ENCODE measurements at regions not wholly inside any gene's neighbourhood (a gene's known extent, or its start where the extent isn't known, plus 50 kb on each side); places are given as distances from the start of the nearest gene placed in this dataset.

- DNase-seq (ENCODE audit: low spot score): no peak
Measured at GRCh38 chr20:48300529-48300928, 515.2 kb upstream of the SULF2 start.

DNA sequence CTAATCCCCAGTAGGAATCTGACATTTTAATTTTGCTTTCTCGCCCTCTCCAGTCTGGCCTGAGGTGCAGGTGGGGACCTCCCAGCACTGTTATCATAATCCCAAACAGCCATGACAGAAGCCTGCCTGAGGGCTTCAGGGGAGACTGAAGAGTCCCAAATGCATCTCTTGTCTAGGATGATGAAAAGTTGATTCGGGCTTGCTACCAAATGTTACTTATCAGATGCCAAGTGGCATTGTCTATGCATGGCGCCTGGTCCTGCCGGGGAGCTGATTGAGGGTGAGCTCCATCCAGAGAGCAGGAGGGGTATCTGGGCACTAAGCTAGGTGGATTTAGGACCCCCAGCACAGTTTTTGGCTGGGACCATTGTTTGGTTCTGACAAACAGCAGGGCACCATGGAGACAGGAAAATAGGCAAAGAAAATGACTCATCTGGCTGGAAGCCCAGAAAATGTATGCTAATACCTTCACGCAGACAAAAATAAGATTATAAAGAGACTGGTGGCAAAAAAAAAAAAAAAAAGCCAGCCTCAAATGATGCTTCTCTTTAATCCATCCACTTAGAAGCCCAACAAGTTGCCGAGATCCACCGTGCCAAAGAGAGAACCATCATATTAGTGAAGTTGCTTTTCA, 513.7 kb upstream of the SULF2 start:
- DNase-seq (ENCODE audit: low spot score): no peak

GRCh38 chr20:48298433-48298832, 513.2 kb upstream of the SULF2 start:
- no peak for DNase-seq (ENCODE audit: low spot score)

- no peak for DNase-seq (ENCODE audit: low spot score)
Measured at GRCh38 chr20:48295966-48296421, 510.7 kb upstream of the SULF2 start.

GRCh38 chr20:48295445-48295903, 510.2 kb upstream of the SULF2 start:
- no peak for DNase-seq (ENCODE audit: low spot score)

DNA sequence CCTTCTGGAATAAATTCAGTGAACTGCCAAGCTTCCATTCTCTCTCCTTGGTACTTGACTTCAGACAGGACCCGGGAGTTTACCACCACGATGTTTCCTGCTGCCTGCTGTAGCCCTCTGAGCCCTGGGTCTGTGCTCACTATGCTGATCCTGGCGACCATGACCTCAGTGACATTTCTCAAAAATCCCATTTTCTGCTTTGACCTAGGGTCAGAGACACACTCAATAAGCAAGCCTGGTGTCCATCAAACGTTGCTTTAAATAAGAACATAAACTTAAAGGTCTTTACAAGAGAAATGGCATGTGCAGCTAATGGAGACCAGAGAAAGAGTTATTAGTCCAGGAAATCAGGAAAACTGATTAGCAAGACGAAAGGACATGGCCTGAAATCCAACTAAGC, 509.7 kb upstream of the SULF2 start:
- no peak for DNase-seq (ENCODE audit: low spot score)

DNA sequence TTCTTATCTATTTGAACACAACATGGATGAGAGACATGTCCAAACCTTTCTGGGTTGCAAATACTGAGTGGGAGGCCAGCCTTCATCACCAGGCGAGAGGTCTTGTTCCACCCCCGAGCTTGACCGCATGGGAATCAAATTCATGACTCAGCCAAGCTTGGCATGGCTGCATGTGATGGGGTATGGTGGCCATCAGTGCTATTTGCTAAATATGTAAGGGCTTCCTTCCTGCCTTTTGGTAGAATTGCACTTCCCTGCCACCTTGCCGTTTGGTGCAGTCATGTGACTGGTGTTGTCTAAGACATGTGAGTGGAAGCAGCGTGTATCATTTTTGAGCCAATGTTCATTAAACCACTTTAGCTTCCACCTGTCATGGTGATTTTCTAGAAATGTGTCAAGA, 508.9 kb upstream of the SULF2 start:
- no peak for DNase-seq (ENCODE audit: low spot score)

DNA sequence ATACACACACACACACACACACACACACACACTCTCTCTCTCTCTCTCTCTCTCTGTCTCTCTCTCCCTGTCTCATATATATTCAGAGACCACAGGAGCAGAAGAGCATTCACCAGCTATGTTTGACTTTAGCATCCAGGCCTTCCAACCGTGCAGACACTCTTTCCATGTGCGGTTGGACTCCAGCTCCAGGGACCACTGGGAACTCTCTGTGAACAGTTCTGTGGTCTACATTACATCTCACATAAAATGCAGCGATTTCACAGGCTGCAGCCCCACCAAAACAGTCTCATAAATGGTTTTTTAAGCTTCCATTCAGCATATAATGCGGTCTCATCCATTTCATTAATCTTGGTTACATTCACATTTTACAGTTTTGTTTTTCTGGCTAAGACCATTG, 508.4 kb upstream of the SULF2 start:
- DNase-seq (ENCODE audit: low spot score): no peak

DNA sequence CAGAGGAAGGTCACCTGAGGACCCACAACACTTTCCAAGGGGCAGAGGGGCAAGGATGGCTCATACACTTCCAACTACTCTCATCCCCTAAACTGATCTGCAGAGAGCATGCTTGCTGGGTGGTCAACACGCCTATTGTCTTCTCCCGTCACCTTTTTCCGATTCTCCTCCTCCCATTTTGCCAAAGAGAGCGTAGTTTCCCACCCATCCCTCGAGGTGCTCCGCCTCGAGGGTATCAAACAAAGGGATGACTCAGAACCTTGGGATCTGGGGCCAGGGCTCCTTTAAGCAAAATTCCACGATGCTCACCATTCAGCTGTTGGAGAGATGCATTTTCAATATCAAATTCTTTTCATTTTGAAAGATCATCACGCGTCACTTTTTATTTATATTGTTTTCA, 507.5 kb upstream of the SULF2 start:
- no peak for DNase-seq (ENCODE audit: low spot score)

GRCh38 chr20:48291896-48292295, 506.6 kb upstream of the SULF2 start:
- no peak for DNase-seq (ENCODE audit: low spot score)

DNA sequence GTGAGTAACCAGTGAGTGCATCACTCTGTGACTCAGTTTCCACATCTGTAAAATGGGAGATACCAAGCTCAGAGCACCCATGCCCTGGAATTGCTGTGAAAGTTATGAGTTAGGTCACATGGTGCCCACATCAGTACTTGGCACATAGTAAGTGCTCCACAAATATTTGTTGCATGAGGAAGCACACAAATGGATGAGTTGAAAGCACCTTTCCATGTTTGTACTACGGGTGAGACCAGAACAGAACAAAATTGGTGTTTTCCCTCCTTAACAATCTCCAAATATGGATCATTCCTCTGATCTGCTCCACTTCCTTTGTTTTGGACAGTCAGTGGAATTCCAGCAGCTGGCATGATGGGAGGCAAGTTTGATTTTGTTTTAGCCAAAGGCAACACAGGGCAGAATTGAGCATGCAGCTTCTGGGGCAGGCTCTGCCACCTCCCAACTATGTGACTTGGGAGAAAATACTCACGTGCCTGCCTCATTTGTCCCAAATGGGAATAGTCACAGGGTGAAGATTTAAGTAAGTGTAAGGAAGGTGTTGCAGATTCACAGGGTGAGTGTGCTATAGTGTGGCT, 503.7 kb upstream of the SULF2 start:
- DNase-seq (ENCODE audit: low spot score): no peak

DNA sequence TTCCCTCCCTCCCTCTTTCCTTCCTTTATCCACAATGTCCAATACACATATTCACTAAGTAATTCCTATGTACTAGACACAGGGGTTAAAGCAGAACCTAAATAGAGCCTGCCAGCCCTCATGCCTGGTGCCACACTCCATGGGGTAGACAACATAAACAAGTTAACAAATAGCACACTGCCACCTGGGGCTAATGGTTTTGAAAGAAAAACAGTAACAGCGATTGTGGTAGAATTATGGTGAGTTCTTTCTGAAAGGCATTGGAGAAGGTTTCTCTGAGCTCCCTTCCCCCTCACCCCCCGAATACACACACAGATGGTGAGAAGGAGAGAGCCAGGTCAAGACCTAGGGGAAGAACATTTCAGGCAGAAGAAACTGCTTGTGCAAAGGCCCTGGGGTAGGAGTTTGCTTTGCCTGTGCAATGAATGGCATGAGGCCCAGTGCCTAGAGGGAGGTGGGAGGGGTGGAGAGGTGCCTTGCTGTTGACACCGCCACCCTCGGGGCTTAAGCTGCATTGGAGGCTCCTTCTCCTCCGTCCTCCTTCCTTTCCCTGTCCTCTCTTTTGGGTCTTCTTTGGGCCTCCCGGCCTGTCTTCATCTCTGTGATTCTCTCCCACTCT, 502.4 kb upstream of the SULF2 start:
- no peak for DNase-seq (ENCODE audit: low spot score)

DNA sequence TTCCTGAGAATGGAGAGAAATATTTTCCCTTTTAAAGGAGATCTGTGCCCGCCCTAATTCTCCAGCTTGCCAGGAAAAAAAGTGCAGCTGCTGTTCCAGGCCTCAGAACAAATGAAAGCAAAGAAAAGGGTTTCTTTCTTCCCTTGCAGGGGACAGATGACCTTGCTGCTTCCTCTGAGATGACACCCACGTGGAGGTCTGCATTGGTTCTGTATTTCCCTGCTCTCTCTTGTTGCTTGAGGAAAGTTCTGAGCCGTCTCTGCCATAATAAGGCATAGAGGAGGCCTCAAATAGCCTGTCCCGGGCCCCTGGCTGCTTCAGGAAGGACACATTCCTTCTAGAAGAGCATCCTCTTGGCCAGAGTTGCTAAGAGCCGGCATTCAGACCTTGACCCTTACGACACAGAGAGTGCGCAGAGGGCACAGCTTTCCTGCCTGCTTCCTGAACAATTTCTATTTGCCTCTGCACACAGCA, 501.8 kb upstream of the SULF2 start:
- DNase-seq (ENCODE audit: low spot score): no peak

DNA sequence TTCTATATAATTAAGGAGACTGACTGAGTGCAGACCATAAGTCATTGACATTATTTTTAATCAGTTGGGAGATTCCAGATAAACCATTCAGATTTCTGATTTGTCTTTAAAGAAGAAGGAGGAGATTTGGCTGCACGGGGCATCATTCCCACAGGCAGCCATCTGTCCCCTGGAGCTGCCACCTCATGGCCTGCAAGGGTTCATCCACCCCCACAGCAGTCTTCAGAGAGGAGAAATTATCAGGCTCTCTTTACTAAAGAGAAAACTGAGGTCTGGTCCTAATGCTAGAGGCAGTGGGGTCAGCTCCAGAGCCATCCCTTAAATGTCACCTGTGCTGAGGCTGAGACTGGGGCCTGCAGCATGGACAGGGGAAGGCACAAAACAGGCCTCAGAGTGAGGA, 501.3 kb upstream of the SULF2 start:
- DNase-seq (ENCODE audit: low spot score): no peak

DNA sequence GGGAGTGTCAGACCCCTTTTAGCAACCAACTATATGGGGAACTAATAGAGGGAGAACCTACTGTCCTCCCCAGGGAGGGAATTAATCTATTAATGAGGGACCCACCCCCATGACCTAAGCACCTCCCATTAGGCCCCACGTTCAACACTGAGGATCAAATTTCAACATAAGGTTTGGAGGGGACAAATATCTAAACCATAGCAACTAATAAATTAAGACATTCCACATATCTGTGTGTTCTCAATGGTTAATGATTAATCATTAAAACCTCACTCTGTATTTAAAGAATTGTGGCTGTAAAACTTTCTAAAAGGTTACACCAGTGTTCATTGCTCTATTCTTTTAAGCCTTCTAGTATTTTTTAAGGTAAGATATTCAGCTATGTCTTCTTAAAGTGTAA, 500.4 kb upstream of the SULF2 start:
- no peak for DNase-seq (ENCODE audit: low spot score)

- no peak for DNase-seq (ENCODE audit: low spot score)
Measured at GRCh38 chr20:48284837-48285236, 499.6 kb upstream of the SULF2 start.

DNA sequence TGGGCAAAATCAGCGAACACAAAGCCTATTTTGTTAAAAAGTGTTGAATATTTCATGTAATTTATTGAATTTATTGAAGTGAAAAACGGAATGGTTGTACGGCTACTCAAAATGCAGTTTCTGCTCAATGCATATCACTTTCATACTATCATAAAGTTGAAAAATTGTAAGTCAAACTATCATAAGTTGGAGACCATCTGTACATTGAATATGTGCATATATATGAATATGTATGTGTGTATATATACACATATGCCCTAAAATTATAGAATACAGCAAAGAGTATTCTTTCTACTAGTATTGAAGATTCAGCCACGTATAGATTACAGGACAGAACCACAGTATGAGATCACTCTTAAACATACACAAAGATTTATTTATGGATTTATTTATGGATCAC, 499.0 kb upstream of the SULF2 start:
- DNase-seq (ENCODE audit: low spot score): no peak

GRCh38 chr20:48283470-48284110, 498.3 kb upstream of the SULF2 start:
- DNase-seq (ENCODE audit: low spot score): no peak

DNA sequence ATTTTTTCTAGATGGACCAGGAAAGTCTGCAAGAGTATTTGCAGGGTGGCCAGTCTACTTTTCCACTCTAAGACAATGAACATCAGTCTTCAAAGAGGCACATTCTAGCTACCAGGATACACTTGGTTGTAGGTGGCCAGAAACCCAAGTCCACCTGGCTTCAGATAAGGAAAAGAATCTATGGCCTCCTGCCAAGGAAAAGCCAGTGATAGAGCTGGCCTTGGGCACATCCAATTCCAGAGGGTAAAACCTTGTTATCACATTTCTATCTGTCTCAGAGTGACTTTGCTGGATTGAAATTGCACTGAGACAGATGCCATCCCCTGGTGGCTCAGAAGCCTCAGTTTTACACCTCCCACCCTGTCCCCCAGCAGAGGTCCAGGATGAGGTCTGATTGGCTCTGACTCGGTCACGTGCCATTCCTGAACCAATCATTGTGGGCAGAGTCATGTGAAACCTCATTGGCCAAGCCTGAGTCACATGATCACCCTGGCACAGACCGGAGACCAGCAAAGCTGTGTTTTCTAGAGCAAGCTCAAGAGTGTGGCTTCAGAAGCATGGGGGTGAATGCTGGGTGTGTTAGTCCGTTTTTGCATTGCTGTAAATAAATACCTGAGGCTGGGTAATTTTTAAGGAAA, 497.4 kb upstream of the SULF2 start:
- peak; percentile 93 for DNase-seq (ENCODE audit: low spot score)

DNA sequence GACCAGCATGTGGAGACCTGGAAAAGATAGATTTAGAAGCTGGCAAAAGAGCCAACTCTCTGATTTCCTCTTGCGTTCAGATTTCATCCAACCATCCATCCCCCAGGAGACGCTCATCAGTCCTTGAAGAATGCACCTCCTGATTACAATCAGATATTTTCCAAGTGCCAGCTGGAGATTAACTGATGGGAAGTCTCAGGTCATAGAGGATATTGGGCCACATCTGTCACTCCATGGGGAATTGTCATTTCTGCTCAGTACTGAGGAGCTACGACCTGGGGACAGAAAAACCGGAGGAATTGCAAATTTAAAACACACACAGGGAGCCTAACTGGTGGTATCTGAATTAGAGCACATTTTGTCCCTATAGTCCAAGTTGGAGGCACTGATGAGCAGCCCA, 496.2 kb upstream of the SULF2 start:
- DNase-seq (ENCODE audit: low spot score): no peak

GRCh38 chr20:48278961-48279481, 493.7 kb upstream of the SULF2 start:
- no peak for DNase-seq (ENCODE audit: low spot score)

DNA sequence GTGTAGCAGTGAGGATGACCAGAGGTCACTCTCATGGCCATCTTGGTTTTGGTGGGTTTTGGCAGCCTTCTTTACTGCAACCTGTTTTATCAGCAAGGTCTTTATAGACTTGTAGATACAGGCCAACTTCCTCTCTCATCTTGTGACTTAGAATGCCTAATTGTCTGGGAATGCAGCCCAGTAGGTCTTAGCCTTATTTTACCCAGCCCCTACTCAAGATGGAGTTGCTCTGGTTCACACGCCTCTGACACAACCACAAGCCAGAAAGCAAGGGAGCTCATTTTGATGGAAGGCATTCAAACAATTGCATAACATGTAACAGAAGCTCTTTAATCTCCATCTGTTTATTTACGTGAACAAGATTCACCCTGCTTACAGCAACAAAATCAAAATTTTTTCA, 492.0 kb upstream of the SULF2 start:
- DNase-seq (ENCODE audit: low spot score): no peak

- no peak for DNase-seq (ENCODE audit: low spot score)
Measured at GRCh38 chr20:48276021-48276342, 490.7 kb upstream of the SULF2 start.

Measured in NAMALWA (cell line).